ENCODE measurements at regions not wholly inside any gene's neighbourhood (a gene's known extent, or its start where the extent isn't known, plus 50 kb on each side); places are given as distances from the start of the nearest gene placed in this dataset.

DNA sequence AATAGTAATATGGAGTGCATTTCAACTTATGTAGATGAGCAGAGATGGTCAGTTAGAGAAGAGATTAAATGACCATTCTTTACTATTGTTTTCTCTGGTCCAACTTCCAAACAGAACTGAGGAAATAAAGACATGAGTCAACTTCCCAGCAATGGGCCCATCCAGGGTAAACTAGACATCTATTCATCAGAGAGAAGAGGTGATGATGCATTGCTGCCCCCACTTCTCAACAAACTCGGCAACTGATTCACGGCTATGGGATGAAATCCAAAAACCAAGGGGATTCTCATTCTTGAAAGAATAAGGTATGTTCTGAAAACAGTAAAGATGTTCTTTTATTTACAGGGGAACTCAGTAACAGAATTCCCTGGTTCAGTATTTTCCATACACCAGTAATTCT is 190.7 kb downstream of the RDH14 start:
- TF ChIP-seq CTCF (IDR thresholded peaks at IDR 0.05; ENCODE audit: extremely low read depth, missing control alignments) = no peak
- DNase-seq (ENCODE audit: low spot score) = no peak

DNA sequence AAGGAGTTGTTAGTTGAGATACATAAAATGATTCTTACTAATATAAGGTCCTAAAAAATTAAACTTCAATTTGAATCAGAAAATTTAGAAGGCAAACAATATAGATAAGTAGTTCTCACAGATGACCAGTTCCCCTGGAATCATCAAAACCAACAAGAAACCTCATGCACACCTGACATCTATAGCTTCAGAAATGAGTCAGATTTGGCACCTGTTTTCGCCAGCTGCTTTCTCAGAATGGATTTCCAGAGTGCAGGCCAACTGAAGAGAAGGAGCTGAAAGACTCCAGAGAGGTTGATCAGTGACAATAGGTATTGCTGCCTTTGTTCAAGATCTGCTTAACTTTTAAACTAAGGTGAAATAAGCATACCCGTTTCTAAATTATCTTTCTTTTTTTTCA is 192.4 kb downstream of the RDH14 start:
- TF ChIP-seq CTCF (IDR thresholded peaks at IDR 0.05; ENCODE audit: extremely low read depth, missing control alignments) = no peak
- DNase-seq (ENCODE audit: low spot score) = no peak

DNA sequence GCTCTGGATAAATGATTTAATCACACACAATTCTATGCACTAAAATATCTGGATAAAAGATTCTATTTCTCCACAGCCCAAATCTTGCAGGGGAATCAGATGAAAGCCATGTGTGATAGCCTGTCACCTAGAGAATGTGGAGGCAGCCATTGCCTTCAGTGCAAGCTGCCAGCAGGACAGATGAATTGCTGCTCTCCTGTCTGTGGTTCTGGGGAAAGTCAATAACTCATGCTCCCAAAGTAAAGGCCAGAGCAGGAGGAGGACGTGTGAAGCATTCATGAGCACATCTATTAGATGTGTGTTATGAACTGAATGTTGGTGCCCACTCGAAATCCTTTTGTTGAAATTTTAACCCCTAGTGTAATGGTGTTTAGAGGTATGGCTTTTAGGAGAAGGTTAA is 195.1 kb downstream of the RDH14 start:
- TF ChIP-seq CTCF (IDR thresholded peaks at IDR 0.05; ENCODE audit: extremely low read depth, missing control alignments) = no peak
- no peak for DNase-seq (ENCODE audit: low spot score)

- no peak for DNase-seq (ENCODE audit: low spot score)
- no peak for TF ChIP-seq CTCF (IDR thresholded peaks at IDR 0.05; ENCODE audit: extremely low read depth, missing control alignments)
Observed at GRCh38 chr2:18363348-18363747, 197.1 kb downstream of the RDH14 start.

DNA sequence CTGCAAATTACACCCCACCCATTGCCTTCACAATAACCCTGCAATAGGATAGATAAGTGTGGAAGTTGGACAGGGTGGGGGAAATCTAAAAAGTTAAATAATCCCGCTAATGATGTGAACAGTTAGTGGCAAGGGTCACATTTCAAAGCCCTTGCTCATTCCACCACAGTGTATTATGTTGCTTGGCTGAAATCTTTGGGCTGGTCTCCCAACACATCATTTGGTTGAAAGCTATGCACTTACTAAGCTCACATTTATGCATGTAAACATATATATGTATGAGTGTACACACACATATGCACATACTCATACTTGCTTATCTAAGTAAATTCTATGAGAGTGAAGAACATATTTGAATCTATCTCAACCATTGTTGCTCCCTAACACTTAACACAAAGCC is 197.8 kb downstream of the RDH14 start:
- DNase-seq (ENCODE audit: low spot score) = no peak
- TF ChIP-seq CTCF (IDR thresholded peaks at IDR 0.05; ENCODE audit: extremely low read depth, missing control alignments) = no peak

DNA sequence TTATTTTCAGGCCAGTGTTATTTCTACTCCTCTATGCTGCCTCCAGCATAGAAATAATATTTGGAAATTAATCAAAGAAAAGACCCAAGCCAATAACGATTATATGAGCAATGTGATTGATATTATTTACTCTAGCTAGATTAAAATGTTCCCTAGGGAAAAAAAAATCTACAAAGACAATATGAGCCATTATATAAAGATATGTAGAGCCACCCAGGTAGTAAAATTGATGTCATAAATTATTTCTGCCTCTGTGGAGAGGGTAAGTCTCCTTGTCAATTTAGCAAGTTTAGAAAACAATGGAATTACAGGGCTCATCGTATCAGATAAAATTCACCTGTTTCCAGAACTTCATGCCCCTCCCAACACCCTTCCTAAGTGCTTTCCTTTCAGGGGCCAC is 202.9 kb downstream of the RDH14 start:
- no peak for TF ChIP-seq CTCF (IDR thresholded peaks at IDR 0.05; ENCODE audit: extremely low read depth, missing control alignments)
- no peak for DNase-seq (ENCODE audit: low spot score)

DNA sequence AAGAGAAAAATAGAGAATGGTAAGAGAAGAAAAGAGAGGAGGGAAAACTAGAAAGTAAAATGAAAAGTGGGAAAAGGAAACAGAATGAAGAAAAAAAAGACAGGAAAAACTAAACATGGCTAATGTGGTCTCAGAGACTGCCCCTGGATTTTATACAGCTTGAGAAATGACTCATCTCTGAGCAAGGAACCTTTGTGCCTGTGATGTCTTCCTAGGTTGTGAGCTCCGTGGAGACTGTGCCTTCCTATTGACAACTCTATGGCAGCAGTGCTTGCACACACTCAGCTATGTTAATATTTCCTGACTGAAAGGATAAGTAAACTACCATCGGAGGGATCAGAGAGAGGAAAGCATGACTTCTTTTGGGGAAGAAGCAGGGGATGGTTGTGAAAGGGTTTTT is 203.8 kb downstream of the RDH14 start:
- no peak for TF ChIP-seq CTCF (IDR thresholded peaks at IDR 0.05; ENCODE audit: extremely low read depth, missing control alignments)
- DNase-seq (ENCODE audit: low spot score) = no peak

All from GM20000 (cell line).